ENCODE measurements at regions not wholly inside any gene's neighbourhood (a gene's known extent, or its start where the extent isn't known, plus 50 kb on each side); places are given as distances from the start of the nearest gene placed in this dataset.

- TF ChIP-seq CTCF (IDR thresholded peaks at IDR 0.05) (no peak), POLR2A (IDR thresholded peaks at IDR 0.05) (no peak), EP300 (IDR thresholded peaks at IDR 0.05) (no peak)
Measured at GRCh38 chr16:48008011-48008525, 147.7 kb downstream of the ABCC12 start.
